H1 (cell line): ENCODE measurements at regions not wholly inside any gene's neighbourhood (a gene's known extent, or its start where the extent isn't known, plus 50 kb on each side); places are given as distances from the start of the nearest gene placed in this dataset.

Experiments used
- CTCF ChIP-seq, 3 experiments: IDR thresholded peaks; 1 replicate in 2 of 3; 2 replicates in 1 of 3; pipeline versions ENCODE4 v1.5.1 to v1.6.1; 2011; ENCODE audit warnings: low read length in 3 of 3, mild to moderate bottlenecking in 3 of 3, inconsistent platforms in 2 of 3, low read depth in 1 of 3, moderate library complexity in 1 of 3; ENCODE audit not compliant: insufficient read depth in 1 of 3; ENCODE audit errors: control extremely low read depth in 1 of 3
- RAD21 ChIP-seq, 2 experiments: IDR thresholded peaks in 1 of 2; conservative IDR thresholded peaks in 1 of 2; 2 replicates each; pipeline ENCODE4 v1.6.1; 2011; ENCODE audit warnings: low read depth in 2 of 2, low read length in 2 of 2, improper control_type of control experiment in 1 of 2, inconsistent platforms in 1 of 2, mild to moderate bottlenecking in 1 of 2, moderate library complexity in 1 of 2
- TAF7 ChIP-seq: optimal IDR thresholded peaks from 2 replicates; pipeline ENCODE3; 2011; ENCODE audit warnings: low read depth, mild to moderate bottlenecking, inconsistent platforms, low read length, moderate library complexity, borderline replicate concordance

GRCh38 chr12:132379996-132380395 lies 50.6 kb upstream of the GALNT9 start:
- TF ChIP-seq CTCF (IDR thresholded peaks at IDR 0.05; ENCODE audit: control extremely low read depth in 1 of 3, insufficient read depth in 1 of 3, low read depth in 1 of 3, low read length in 3 of 3) = no peak
- no peak for TF ChIP-seq TAF7
- no peak for TF ChIP-seq RAD21 (IDR thresholded peaks at IDR 0.05 in 1 of 2, conservative IDR thresholded peaks at IDR 0.05 in 1 of 2; ENCODE audit: low read depth in 2 of 2, low read length in 2 of 2)
